WERI-Rb-1 (cell line): ENCODE measurements at regions not wholly inside any gene's neighbourhood (a gene's known extent, or its start where the extent isn't known, plus 50 kb on each side); places are given as distances from the start of the nearest gene placed in this dataset.
"Not testable (repeated sequence)": the region's sequence is repeated elsewhere in the genome, so short reads cannot be mapped to it uniquely, and the experiment has no call there.

Experiments
- DNase-seq: peaks from one replicate; pipeline ENCODE4 v3.0.0-alpha.2; 2020
- H3K27ac ChIP-seq: fragments of 250-450 bp; sonication (Bioruptor Pico); 2 replicates; pipeline ENCODE4 v1.5.1; 2020; ENCODE audit warnings: mild to moderate bottlenecking, moderate library complexity
- H3K27me3 ChIP-seq: fragments of 250-450 bp; sonication (Bioruptor Pico); 2 replicates; pipeline ENCODE4 v1.5.1; 2021; ENCODE audit warnings: mild to moderate bottlenecking, low read depth, moderate library complexity; ENCODE audit not compliant: insufficient read depth, severe bottlenecking
- H3K36me3 ChIP-seq: fragments of 250-450 bp; sonication (Bioruptor Pico); 2 replicates; pipeline ENCODE4 v1.5.1; 2020; ENCODE audit warnings: mild to moderate bottlenecking, moderate library complexity
- H3K4me3 ChIP-seq: 2 replicates; pipeline ENCODE4 v1.5.1; 2011; ENCODE audit warnings: low read depth, mild to moderate bottlenecking, control low read depth, low read length
- H3K9me3 ChIP-seq: fragments of 250-450 bp; sonication (Bioruptor Pico); 2 replicates; pipeline ENCODE4 v1.5.1; 2021; ENCODE audit warnings: mild to moderate bottlenecking, moderate library complexity; ENCODE audit not compliant: severe bottlenecking
- CTCF ChIP-seq: IDR thresholded peaks from 2 replicates; pipeline ENCODE4 v1.5.1; 2011; ENCODE audit warnings: low read depth, mild to moderate bottlenecking, control low read depth, inconsistent platforms, low read length

GRCh38 chr20:12570371-12570770 is 438.4 kb upstream of the SPTLC3 start:
- Histone ChIP-seq H3K4me3 (no peak overlapping the region), H3K27ac (peak overlapping the region; percentile 30), H3K27me3 (no peaks in the 10 kb centered on the region), H3K36me3 (no peaks in the 10 kb centered on the region), H3K9me3 (no peaks in the 10 kb centered on the region)
- TF ChIP-seq CTCF, result peak; percentile 81
- DNase-seq, result peak; percentile 82

DNA sequence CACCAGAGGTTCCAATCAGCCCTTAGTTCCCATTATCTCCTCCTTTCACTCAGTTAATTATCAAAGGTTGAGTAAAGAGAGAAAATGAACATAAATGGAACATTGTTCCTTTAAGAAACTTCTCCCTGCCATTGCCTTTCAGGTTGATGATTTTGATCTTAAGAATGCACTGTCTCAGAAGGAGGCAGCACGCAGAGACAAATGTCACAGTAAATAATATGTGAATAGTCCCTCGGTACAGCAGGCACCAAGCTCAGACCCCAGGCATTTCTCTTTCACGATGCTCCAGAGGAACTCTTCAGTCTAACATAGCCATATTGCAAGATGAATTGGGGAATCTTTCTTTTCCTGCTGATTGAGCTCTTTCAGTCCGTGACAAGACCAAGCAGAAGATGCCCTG is 435.3 kb upstream of the SPTLC3 start:
- Histone ChIP-seq H3K4me3 (no peak overlapping the region), H3K27me3 (no peaks in the 10 kb centered on the region), H3K27ac (no peak overlapping the region), H3K36me3 (no peaks in the 10 kb centered on the region), H3K9me3 (no peaks in the 10 kb centered on the region)
- no peak for TF ChIP-seq CTCF
- DNase-seq, result no peak

- no peak for TF ChIP-seq CTCF
- peak; percentile 63 for DNase-seq
Observed at GRCh38 chr20:12575352-12576095, 433.2 kb upstream of the SPTLC3 start.

GRCh38 chr20:12577213-12577612 is 431.6 kb upstream of the SPTLC3 start:
- TF ChIP-seq CTCF, result no peak
- Histone ChIP-seq H3K36me3 (no peaks in the 10 kb centered on the region), H3K9me3 (no peaks in the 10 kb centered on the region), H3K4me3 (no peak overlapping the region), H3K27me3 (no peaks in the 10 kb centered on the region), H3K27ac (no peak overlapping the region)
- DNase-seq, result no peak

More at GRCh38 chr20:12575352-12576095, 433.2 kb upstream of the SPTLC3 start:
- no peak overlapping the region for H3K27ac ChIP-seq
- no peaks in the 10 kb centered on the region for H3K9me3 ChIP-seq
- H3K4me3 ChIP-seq, result no peak overlapping the region
- H3K36me3 ChIP-seq, result no peaks in the 10 kb centered on the region
- no peaks in the 10 kb centered on the region for H3K27me3 ChIP-seq

- DNase-seq, result no peak
- Histone ChIP-seq H3K27me3 (no peaks in the 10 kb centered on the region), H3K4me3 (no peak overlapping the region), H3K9me3 (peaks cover 2% of the 10 kb centered on the region), H3K36me3 (no peaks in the 10 kb centered on the region), H3K27ac (no peak overlapping the region)
- no peak for TF ChIP-seq CTCF
Observed at GRCh38 chr20:12581644-12582289, 427.0 kb upstream of the SPTLC3 start.

GRCh38 chr20:12582710-12583109 is 426.1 kb upstream of the SPTLC3 start:
- H3K4me3 ChIP-seq, DNase-seq: not testable (repeated sequence)

More at GRCh38 chr20:12582710-12583109, 426.1 kb upstream of the SPTLC3 start:
- not testable (repeated sequence) for H3K27ac ChIP-seq, H3K9me3 ChIP-seq, H3K27me3 ChIP-seq, H3K36me3 ChIP-seq
